Liver (tissue), 8 donors: ENCODE measurements at regions not wholly inside any gene's neighbourhood (a gene's known extent, or its start where the extent isn't known, plus 50 kb on each side); places are given as distances from the start of the nearest gene placed in this dataset.

ENCODE experiments used
- DNase-seq: peaks from one replicate; pipeline ENCODE4 v3.0.0-alpha.2; 2017; ENCODE audit warnings: low spot score
- H3K27ac ChIP-seq, 2 donors: one replicate each; pipeline ENCODE4 v1.7.0; 2013; ENCODE audit warnings: inconsistent platforms in 2 of 2, low read length in 2 of 2, control low read depth in 1 of 2, low read depth in 1 of 2, mild to moderate bottlenecking in 1 of 2
- H3K27me3 ChIP-seq, 4 donors: one replicate each; pipeline versions ENCODE4 v1.6.1 to v1.7.0; 2013; ENCODE audit warnings: low read length in 3 of 4, inconsistent platforms in 1 of 4, mild to moderate bottlenecking in 1 of 4, moderate library complexity in 1 of 4; ENCODE audit not compliant: control insufficient read depth in 4 of 4, insufficient read depth in 4 of 4
- H3K36me3 ChIP-seq, 4 donors: one replicate each; pipeline versions ENCODE4 v1.6.1 to v1.7.0; 2013; ENCODE audit warnings: low read length in 3 of 4, mild to moderate bottlenecking in 3 of 4, low read depth in 1 of 4, moderate library complexity in 1 of 4; ENCODE audit not compliant: control insufficient read depth in 4 of 4, insufficient read depth in 3 of 4
- H3K4me1 ChIP-seq, 4 donors: one replicate each; pipeline versions ENCODE4 v1.6.1 to v1.7.0; 2013; ENCODE audit warnings: low read length in 3 of 4, mild to moderate bottlenecking in 3 of 4, moderate library complexity in 1 of 4; ENCODE audit not compliant: control insufficient read depth in 4 of 4, insufficient read depth in 4 of 4
- H3K4me3 ChIP-seq, 3 donors: one replicate each; pipeline versions ENCODE4 v1.6.1 to v1.7.0; 2013; ENCODE audit warnings: low read length in 3 of 3, control low read depth in 1 of 3, low read depth in 1 of 3, mild to moderate bottlenecking in 1 of 3
- H3K9ac ChIP-seq, 2 donors: one replicate each; pipeline ENCODE4 v1.7.0; 2013; ENCODE audit warnings: low read length in 2 of 2, mild to moderate bottlenecking in 2 of 2, moderate library complexity in 2 of 2, control low read depth in 1 of 2, low read depth in 1 of 2
- H3K9me3 ChIP-seq, 4 donors: one replicate each; pipeline versions ENCODE4 v1.6.1 to v1.7.0; 2013; ENCODE audit warnings: low read length in 3 of 4; ENCODE audit not compliant: control insufficient read depth in 4 of 4
- ATF3 ChIP-seq: IDR thresholded peaks from 2 replicates; pipeline ENCODE4 v1.6.1; 2016; ENCODE audit warnings: antibody characterized with exemption
- CTCF ChIP-seq: fragments of 150-350 bp; IDR thresholded peaks from 2 replicates; pipeline ENCODE4 v1.5.1; 2017; ENCODE audit warnings: improper control_type of control experiment, low read depth, low read length; ENCODE audit not compliant: missing input control
- EGR1 ChIP-seq, 2 donors: IDR thresholded peaks; 2 replicates each; pipeline ENCODE4 v1.6.1; 2016 to 2018; ENCODE audit warnings: antibody characterized with exemption in 2 of 2, low read depth in 2 of 2
- FOXA1 ChIP-seq: IDR thresholded peaks from 2 replicates; pipeline ENCODE4 v1.6.1; 2016; ENCODE audit warnings: antibody characterized with exemption
- FOXA2 ChIP-seq: IDR thresholded peaks from 2 replicates; pipeline ENCODE4 v1.6.1; 2016; ENCODE audit warnings: antibody characterized with exemption
- GABPA ChIP-seq, 2 donors: IDR thresholded peaks in 1 of 2; conservative IDR thresholded peaks in 1 of 2; 2 replicates each; pipeline ENCODE4 v1.6.1; 2016; ENCODE audit warnings: antibody characterized with exemption in 2 of 2, mild to moderate bottlenecking in 1 of 2, moderate library complexity in 1 of 2
- HNF4A ChIP-seq, 2 donors: conservative IDR thresholded peaks; 2 replicates each; pipeline ENCODE4 v1.6.1; 2016; ENCODE audit warnings: antibody characterized with exemption in 2 of 2, mild to moderate bottlenecking in 2 of 2
- HNF4G ChIP-seq: IDR thresholded peaks from 2 replicates; pipeline ENCODE4 v1.6.1; 2016; ENCODE audit warnings: antibody characterized with exemption
- JUND ChIP-seq, 2 donors: IDR thresholded peaks; 2 replicates each; pipeline ENCODE4 v1.6.1; 2016; ENCODE audit warnings: antibody characterized with exemption in 2 of 2
- MAX ChIP-seq: IDR thresholded peaks from 2 replicates; pipeline ENCODE4 v1.6.1; 2016; ENCODE audit warnings: antibody characterized with exemption
- NR2F2 ChIP-seq: IDR thresholded peaks from 2 replicates; pipeline ENCODE4 v1.6.1; 2016; ENCODE audit warnings: antibody characterized with exemption
- RAD21 ChIP-seq, 2 donors: IDR thresholded peaks; 2 replicates each; pipeline ENCODE4 v1.6.1; 2016; ENCODE audit warnings: antibody characterized with exemption in 2 of 2, mild to moderate bottlenecking in 2 of 2
- REST ChIP-seq: IDR thresholded peaks from 2 replicates; pipeline ENCODE4 v1.6.1; 2016; ENCODE audit warnings: antibody characterized with exemption, mild to moderate bottlenecking
- RXRA ChIP-seq, 2 donors: IDR thresholded peaks; 2 replicates each; pipeline ENCODE4 v1.6.1; 2017 to 2018; ENCODE audit warnings: antibody characterized with exemption in 2 of 2, mild to moderate bottlenecking in 1 of 2
- SP1 ChIP-seq: IDR thresholded peaks from 2 replicates; pipeline ENCODE4 v1.6.1; 2018; ENCODE audit warnings: antibody characterized with exemption, mild to moderate bottlenecking
- TAF1 ChIP-seq: conservative IDR thresholded peaks from 2 replicates; pipeline ENCODE4 v1.6.1; 2016; ENCODE audit warnings: antibody characterized with exemption, mild to moderate bottlenecking
- YY1 ChIP-seq: IDR thresholded peaks from 2 replicates; pipeline ENCODE4 v1.6.1; 2016; ENCODE audit warnings: antibody characterized with exemption, mild to moderate bottlenecking
- ZBTB33 ChIP-seq: IDR thresholded peaks from 2 replicates; pipeline ENCODE4 v1.6.1; 2016; ENCODE audit warnings: antibody characterized with exemption
- WGBS: extraction: QIAGEN DNeasy Blood & Tissue Kit; methylation state at CpG from one replicate; pipeline ENCODE4 v1.1.7; 2013; 5-methylcytosine and 5-hydroxymethylcytosine counted together
- donor health status: healthy.
- donor health status: healthy.
- donor health status: healthy.
- donor health status: healthy.
- donor health status: healthy.

- Histone ChIP-seq H3K9ac (no peak overlapping the region), H3K27me3 (no peaks in the 10 kb centered on the region), H3K36me3 (no peaks in the 10 kb centered on the region), H3K9me3 (no peaks in the 10 kb centered on the region), H3K4me1 (no peaks in the 10 kb centered on the region), H3K27ac (no peak overlapping the region), H3K4me3 (no peak overlapping the region)
- no peak for TF ChIP-seq HNF4G
- TF ChIP-seq TAF1, result no peak
- no peak for TF ChIP-seq ATF3
- TF ChIP-seq RAD21 (IDR thresholded peaks at IDR 0.05), result no peak
- TF ChIP-seq YY1, result no peak
- no peak for TF ChIP-seq HNF4A (conservative IDR thresholded peaks at IDR 0.05)
- TF ChIP-seq SP1, result no peak
- WGBS, result 28% methylated on average over 3 of the region's 3 CpGs
- no peak for DNase-seq
These were observed 2399.8 kb upstream of the TENM3 start for GRCh38 chr4:179843370-179843769.

GRCh38 chr4:179855469-179855868, 2387.7 kb upstream of the TENM3 start:
- no peak overlapping the region for H3K27ac ChIP-seq

More at GRCh38 chr4:179855469-179855868, 2387.7 kb upstream of the TENM3 start:
- Histone ChIP-seq H3K36me3 (no peaks in the 10 kb centered on the region), H3K9ac (no peak overlapping the region), H3K27me3 (no peaks in the 10 kb centered on the region), H3K4me3 (no peak overlapping the region), H3K4me1 (no peaks in the 10 kb centered on the region), H3K9me3 (no peaks in the 10 kb centered on the region)
- no peak for DNase-seq
- WGBS, result 62% methylated on average over 3 of the region's 3 CpGs
- TF ChIP-seq YY1 (no peak), CTCF (no peak), EGR1 (IDR thresholded peaks at IDR 0.05; ENCODE audit: low read depth in 2 of 2) (no peak), HNF4A (conservative IDR thresholded peaks at IDR 0.05) (no peak), RXRA (IDR thresholded peaks at IDR 0.05) (no peak), TAF1 (no peak), HNF4G (no peak), JUND (IDR thresholded peaks at IDR 0.05) (no peak), GABPA (IDR thresholded peaks at IDR 0.05 in 1 of 2, conservative IDR thresholded peaks at IDR 0.05 in 1 of 2) (no peak), NR2F2 (no peak), ZBTB33 (no peak), FOXA2 (no peak), SP1 (no peak), ATF3 (no peak), MAX (no peak), FOXA1 (no peak), REST (no peak)
